ENCODE measurements at regions not wholly inside any gene's neighbourhood (a gene's known extent, or its start where the extent isn't known, plus 50 kb on each side); places are given as distances from the start of the nearest gene placed in this dataset.

DNA sequence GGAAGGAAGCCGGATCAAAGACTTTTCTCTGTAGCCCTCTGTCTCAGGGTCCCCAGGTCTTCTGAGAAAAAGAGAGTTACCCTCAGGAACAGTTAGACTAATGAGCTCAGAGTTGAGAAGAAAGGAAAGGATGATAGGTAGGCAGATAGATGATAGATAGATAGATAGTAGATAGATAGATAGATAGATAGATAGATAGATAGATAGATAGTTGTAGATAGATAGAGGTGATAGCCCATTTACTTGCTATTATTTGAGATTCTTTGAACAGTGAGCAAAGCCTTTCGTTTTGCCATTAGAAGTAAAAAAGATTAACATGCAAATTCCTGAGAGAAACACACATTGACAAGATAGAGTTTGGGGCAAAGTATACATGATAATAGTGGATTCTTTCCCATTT is 86.9 kb upstream of the KIT start (continued):
- TF ChIP-seq CTBP2 (IDR thresholded peaks at IDR 0.05; ENCODE audit: borderline replicate concordance, insufficient read depth, insufficient read length, low read length): no peak
- TF ChIP-seq SIX5 (IDR thresholded peaks at IDR 0.05; ENCODE audit: low read depth, low read length): no peak
